ENCODE measurements at regions not wholly inside any gene's neighbourhood (a gene's known extent, or its start where the extent isn't known, plus 50 kb on each side); places are given as distances from the start of the nearest gene placed in this dataset.

DNA sequence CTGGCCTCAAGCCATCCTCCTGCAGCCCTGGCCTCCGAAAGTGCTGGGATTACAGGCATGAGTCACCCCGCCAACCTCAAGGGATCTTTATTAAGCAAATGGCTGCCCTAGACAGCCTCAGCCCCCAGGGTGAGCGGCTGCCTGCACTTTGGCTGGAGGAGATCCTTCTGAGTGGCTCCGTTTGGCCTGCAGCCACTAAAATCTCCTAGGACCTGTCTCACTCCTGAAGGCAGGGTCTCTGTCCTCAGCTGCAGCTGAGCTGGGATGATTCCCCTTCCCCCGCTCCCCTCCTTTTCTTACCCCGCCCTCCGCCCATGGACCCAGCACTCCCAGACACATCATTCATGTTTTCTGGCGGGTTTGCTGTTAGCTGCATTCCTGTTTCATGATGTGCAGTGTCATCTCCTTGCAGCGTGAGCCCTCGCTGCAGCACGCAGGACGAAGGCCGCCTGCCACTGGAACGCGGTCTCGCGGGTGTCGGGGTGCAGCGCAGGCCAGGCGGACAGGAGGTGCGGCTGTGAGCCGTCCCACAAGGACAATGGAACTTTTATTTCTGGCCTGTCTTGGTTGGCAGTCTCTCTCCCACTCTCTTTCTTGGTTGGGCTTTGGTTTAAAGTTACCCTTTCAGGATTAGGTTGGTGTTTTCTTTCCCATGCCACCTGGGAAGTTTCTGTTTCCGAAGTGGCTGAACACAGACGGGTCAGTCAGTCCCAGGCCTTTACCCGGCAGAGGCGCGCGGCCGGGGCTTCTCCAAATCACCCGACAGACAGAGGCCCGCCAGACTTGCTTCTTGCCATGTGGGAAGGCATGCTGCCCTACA, 137.1 kb downstream of the FOXD1 start:
- peak; percentile 25 for DNase-seq (ENCODE audit: low spot score)

DNA sequence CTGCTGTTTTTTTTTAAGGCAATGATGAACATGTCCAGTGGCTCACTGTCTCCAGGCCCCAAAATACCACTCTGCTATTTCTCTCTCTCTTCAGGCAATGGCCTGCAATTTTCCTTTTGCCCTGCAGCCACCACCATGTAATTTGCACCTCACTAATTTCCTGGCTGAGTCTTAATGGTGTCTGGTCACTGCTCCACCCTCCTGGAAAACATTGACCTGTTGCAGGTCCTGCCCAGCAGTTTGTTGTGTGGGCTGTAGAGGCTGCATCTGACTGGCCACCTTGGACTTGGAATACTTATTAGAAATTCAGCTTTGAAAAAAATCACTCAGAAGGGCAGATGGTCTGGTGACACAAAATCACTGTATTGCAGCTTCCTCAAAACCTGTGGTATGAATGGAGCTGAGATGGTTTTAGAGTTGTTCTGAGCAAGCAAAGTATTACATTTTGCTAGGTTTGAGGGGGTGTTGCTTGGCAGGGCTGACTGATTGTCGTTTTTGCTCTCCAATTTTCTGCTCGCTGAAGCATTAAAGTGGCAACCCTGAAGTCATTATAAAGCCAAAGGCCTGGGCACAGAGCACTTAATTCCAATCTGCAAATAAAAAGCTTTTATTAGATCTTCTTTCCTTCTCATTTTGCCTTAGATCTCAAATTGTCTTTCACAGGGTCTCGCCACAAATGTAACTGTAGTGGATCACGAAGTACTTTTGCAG, 134.8 kb downstream of the TMEM174 start:
- no peak for DNase-seq (ENCODE audit: low spot score)

GRCh38 chr5:73306741-73307275, 133.8 kb downstream of the TMEM174 start:
- no peak for DNase-seq (ENCODE audit: low spot score)

DNA sequence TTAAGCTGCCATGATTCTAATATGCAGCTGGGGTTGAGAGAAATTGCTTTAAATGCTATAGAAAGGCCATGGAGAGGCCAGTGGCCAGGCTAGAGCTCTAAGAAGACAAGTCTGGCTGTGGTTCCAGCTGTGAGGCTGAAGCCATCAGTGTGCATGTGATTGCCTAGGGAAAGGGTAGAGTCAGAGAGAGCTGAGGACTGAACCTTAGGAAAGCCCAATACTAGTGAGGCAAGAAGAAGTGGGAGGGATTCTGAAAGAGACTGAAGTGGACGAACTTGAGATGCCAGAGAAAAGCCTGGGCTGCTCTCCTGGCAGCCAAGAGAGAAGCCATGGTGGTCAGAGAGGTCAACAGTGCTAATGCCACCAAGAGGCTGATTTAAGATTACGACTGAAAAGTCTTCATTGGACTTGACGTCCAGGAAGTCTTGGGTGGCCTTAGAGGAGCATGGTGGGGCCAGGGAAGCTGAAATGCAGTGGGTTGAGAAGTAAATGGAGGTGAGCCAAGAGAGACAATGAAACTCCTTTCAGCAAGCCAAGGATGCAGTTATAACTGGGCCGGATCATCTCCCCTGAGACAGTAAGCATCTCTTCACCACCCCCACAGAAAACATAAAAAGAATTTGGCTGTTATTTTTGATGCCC, 133.2 kb downstream of the TMEM174 start:
- DNase-seq (ENCODE audit: low spot score) = no peak

- no peak for DNase-seq (ENCODE audit: low spot score)
These were observed 132.4 kb downstream of the TMEM174 start for GRCh38 chr5:73305386-73305785.

GRCh38 chr5:73304381-73304780, 131.4 kb downstream of the TMEM174 start:
- DNase-seq (ENCODE audit: low spot score) = no peak

DNA sequence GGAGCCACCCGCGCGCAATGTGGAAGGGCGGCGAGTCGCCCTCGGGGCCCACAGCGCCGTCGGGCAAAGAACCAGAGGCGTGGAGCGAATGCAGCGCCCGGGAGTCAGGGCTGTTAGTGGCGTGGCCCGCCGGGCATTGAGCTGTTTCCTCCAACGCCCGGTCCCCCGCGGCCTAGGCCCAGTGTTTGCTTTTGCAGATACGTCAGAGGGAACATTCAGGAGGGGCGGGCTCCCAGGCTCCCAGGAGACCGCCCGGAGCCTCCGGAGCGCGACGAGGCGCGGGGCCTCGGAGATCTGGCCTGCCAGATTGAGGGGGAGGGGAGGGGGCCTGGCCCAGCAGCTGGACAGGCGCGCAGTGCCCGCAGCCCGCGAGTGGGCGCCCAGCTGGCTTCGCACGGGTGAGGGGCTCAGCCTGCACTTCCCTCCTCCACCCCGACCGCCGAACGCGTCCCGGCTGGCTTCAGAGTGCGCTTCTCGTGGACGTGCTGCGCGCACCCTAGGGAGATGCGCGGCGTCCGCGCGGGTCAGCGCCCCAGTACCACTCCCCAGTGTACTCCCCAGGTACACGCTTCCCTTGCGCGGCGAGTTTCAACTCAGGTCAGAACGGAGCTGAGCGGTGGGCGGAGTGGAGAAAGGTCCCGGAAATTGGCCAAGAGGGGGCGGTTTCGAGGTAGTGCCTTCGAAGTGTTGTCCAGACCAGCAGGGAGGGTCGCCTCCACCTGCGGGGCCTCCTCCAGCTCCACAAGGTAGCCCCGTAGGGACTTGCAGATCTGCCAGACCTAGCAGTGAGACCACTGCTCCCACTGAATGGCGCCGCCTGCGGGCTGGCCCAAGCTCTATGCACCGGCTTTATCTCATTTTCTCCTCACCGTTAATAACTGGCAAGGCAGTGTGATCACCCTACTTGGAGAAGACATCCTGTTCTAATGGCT, 130.4 kb downstream of the TMEM174 start:
- DNase-seq (ENCODE audit: low spot score) = no peak

GRCh38 chr5:73302797-73303147, 129.8 kb downstream of the TMEM174 start:
- no peak for DNase-seq (ENCODE audit: low spot score)

GRCh38 chr5:73301208-73301901, 128.4 kb downstream of the TMEM174 start:
- no peak for DNase-seq (ENCODE audit: low spot score)

DNA sequence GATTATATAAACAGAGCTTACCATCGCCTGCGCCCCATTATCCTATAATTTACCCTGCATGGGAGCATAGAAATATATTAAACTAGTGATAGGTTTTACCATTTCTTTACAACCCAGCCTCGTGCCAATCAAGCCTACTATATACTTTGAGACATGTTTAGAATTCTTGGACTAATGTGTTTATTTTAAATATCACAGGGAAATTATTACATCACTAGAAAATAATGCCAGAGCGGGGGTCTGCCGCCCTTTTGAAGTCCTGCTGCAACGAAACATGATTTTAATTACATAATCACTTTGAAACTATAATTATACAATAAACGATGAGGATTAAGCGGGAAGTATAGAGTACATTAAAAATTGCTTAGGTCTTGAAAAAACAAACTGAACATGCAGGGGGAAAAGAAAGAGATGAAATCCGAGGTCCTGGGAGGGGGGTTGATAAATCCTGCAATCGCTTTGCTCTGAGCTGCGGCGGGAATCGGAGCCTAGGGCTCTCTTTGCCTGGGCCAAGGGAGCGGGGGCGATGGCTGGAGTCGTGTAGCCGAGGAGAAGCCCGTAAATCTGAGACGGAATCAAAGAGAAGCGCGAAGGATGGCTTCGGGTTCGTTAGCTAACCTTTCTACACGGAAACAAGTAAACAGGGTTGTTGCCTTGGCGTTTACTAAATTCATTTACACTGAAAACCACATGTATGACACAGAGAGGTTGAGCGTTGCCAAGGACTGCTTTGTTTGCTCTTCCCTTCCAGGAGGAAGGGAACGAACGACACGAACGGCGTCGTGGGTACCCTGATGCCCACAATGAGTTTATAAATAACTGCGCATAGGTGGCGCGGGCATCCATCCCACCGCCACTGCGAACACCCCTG, 127.6 kb downstream of the TMEM174 start:
- DNase-seq (ENCODE audit: low spot score) = no peak

DNA sequence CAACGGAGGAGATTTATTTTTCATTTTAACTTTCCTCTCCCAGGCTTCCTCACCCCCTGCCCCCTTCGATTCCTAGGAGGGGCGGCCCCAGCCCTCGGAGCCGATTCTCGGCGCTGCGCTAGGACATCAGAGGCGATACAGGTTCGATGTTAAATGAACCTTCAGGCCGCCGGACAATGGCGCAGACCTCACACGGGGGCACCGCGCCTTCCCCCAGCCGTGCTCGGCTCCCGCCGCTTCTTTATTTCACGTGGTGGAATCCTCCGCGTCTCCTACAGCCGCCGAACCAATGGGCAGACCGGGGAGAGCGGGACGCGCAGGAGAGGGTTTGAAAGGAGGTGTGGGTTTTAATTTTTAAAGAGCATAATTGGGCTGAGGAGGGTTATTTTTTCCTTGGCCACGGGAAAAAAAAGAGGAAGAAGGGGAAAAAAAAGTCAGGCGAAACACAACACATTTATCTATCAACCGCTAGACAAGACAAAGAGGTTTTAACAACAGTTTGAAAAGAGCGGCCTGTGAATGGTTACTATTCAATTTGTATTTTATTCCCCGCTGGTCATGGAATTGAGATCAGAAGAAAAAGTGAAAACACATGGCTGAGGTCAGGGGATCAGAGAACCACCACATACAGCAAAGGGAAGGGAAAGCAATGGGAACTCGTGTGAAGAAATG, 126.8 kb downstream of the TMEM174 start:
- no peak for DNase-seq (ENCODE audit: low spot score)

DNA sequence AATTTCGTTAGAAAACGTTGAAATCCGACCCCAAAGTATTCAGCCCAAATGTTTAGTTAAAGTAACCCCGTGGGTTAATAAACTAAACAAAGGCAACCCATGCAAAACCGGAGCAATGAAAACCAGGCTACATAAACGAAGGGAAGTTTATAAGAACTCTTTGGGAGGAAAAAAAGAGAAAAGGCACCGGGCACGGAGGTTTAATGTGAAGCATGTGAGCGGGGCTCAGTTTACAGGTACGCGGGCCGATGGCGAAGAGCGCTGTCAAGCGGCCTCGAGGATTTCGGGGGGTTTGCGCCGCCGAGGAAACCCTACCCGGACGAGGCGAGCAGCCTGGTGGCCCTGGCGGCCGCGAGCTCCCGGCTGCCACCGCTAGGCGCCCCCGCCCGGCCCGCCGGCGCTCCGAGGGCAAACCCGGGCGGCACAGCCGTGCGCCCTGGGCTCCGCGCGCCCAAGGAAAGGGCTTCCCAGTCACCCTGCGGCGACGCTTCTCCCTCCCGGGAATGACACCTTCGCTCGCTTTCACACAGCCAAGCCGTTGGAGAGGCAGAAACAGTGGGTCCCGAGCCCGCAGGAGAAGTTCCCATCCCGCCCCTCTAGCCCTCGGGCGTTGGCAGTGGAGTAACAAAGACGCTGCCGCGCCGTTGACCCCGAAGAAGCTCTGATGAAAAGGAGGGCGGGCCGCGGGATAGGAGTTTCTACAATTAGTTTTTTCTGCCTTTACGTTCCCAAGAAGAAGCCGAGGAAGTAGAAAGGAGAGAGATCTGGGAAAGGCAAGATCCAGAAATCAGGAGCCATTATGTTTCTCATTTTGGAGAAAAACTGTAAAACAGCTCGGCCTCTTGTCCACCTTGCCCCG, 126.0 kb downstream of the TMEM174 start:
- DNase-seq (ENCODE audit: low spot score) = no peak

DNA sequence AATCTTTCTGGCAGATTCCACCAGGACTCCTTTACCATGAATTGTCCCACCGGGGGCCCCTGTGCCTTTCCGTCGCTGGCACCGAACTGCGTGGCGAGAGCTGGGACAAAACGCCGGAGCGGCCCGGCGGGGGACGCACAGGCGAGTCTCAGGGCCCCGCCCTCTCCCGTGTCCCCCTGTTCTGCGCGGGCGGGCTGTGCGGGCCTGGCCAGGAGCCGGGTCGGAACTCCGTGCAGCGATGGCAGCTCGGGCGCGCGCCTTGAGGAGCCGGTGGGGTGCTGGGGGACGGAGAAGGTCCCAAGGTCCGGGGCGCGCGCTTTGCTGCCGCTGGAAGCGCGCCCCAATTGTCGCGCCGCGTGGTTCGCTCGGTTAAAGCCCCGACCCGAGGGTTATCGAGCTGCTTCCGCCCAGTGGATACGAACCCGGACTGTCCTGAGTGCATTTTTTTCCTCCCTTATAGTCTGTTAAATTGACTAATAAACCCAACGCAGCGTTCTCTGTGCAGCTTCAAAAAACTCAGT, 125.3 kb downstream of the TMEM174 start:
- DNase-seq (ENCODE audit: low spot score) = no peak

DNA sequence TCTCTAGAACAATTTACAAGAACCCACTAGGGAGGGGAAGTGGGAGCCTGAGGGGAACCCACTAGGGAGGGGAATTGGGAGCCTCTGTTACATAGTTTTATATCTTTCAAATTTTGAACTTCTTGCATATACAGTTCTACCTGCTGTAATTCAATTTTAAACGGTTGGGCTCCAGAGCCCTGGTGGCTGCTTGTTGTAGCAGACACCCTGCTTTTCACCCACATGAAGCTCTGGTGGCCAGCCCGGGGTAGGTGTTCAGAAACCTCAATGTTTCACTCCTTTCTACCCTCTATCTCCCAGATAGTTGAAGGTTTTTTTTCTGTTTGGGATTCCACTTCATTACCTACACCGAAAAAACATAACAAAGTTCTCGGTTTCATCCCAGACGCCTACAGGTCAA, 124.4 kb downstream of the TMEM174 start:
- DNase-seq (ENCODE audit: low spot score) = no peak

GRCh38 chr5:73296772-73297171, 123.8 kb downstream of the TMEM174 start:
- peak; percentile 23 for DNase-seq (ENCODE audit: low spot score)

DNA sequence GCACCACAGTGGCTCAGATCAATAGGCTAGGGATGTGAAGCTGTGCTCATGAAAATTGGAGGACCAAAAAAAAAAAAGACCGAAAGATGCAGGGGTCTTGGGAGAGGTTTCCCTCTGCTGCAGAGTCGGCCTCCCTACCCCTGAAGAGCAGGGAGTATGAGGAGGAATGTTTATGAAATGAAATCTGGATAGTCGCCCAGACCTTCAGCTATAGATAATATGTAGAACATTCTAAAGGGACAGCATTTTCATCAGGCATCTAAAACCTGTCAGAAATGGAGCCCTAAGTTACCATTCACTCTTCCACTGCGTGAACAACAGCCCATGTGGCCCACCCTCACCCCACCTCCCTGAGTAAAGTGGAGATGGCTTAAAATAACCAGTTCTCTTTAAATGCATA, 122.9 kb downstream of the TMEM174 start:
- DNase-seq (ENCODE audit: low spot score) = no peak

DNA sequence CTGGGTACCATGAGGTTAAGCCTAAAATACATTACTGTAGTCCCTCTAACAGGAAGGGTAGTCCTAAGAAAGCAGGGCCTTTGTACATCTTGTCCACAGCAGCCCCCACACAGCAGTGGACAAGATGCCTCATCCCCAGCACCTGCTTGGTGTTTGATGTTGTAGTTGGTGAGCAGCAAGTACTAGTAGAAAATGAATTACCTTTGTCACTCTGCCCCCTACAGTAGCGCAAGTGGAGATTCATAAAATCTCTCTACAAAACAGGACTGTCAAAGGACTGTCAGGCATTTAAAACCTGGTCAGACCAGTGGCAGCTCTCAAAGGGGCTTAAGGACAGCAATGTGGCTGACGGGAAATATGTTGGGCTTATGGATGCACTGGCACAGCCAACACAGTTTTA, 122.5 kb downstream of the TMEM174 start:
- no peak for DNase-seq (ENCODE audit: low spot score)

DNA sequence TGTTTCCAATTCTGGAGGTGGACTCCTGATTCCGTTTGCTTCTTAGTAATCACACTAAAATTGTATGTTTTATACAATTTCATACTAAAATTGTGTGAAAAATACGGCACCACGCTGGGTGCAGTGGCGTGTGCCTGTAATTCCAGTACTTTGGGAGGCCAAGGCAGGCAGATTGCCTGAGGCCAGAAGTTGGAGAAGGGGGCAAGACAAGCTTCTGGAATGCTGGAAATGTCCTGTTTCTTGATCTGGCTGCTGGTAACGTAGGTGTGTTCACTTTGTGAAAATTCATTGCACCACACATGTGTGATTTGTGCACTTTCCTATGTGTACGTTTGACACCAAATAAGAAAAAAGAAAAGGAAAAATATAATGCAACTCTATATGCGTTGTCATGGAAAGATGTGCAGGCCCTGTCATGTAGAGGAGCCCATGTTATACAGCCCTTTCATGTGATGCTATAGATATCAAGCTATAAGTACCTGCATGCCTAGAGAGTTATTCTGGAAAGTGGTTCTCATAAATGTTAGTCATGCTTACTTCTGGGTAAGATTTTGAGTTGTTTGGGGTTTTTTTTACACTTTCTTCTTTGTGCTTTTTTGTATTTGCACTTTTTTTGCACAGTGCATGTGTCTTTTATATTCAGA, 119.9 kb downstream of the TMEM174 start:
- DNase-seq (ENCODE audit: low spot score) = no peak

Data from RKO (cell line).